ENCODE measurements at regions not wholly inside any gene's neighbourhood (a gene's known extent, or its start where the extent isn't known, plus 50 kb on each side); places are given as distances from the start of the nearest gene placed in this dataset.

DNA sequence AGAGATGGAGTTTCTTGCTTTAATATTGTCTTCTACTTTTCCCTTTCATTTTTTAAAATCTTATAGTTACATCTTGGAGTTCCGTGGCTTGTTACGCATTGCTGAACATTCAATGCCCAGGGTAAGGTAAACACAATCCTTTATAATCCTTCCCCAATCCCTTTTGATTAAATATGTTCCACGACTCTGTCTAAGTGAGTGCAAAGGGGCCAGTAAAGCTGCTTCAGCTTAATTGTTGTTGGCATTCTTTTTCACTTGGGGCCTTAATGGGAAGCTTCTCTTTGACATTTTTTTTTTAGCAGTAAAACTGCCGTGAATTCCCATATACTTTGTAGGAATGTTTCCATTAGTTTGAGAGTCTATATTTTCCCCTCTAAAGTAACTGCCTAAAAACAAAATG lies 1028.1 kb downstream of the C4orf33 start:
- no peak for TF ChIP-seq CHD1 (IDR thresholded peaks at IDR 0.05; ENCODE audit: low read depth, low read length)
- TF ChIP-seq RFX5 (IDR thresholded peaks at IDR 0.05; ENCODE audit: low read depth, low read length), result no peak
- no peak for TF ChIP-seq SMC3 (IDR thresholded peaks at IDR 0.05; ENCODE audit: low read depth, low read length)
- TF ChIP-seq, protein P1, sequence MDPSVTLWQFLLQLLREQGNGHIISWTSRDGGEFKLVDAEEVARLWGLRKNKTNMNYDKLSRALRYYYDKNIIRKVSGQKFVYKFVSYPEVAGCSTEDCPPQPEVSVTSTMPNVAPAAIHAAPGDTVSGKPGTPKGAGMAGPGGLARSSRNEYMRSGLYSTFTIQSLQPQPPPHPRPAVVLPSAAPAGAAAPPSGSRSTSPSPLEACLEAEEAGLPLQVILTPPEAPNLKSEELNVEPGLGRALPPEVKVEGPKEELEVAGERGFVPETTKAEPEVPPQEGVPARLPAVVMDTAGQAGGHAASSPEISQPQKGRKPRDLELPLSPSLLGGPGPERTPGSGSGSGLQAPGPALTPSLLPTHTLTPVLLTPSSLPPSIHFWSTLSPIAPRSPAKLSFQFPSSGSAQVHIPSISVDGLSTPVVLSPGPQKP (IDR thresholded peaks at IDR 0.05; ENCODE audit: borderline replicate concordance, low read depth, low read length), result no peak
- BruUV-seq (replicated peaks), result no TSS peak
- no peak overlapping the region for H3K56ac ChIP-seq (ENCODE audit: extremely low read depth, insufficient read depth, low read length)
- H3K23ac ChIP-seq (ENCODE audit: low read depth, low read length), result no peak overlapping the region
- no peaks in the 10 kb centered on the region for H3K27me3 ChIP-seq (ENCODE audit: control insufficient read depth, insufficient read depth, low read length)
- H2BK20ac ChIP-seq (ENCODE audit: low read depth, low read length), result no peak overlapping the region
- H3K4me3 ChIP-seq (ENCODE audit: insufficient read depth, low read depth, low read length), result no peak overlapping the region
- DNase-seq (no peak), ATAC-seq (ENCODE audit: low read depth) (no peak)
- no peak overlapping the region for H4K8ac ChIP-seq (ENCODE audit: low read depth in 2 of 2, low read length in 2 of 2)
- no peak overlapping the region for H3K4ac ChIP-seq (ENCODE audit: low read depth, low read length)
- no peak overlapping the region for H3K4me2 ChIP-seq (ENCODE audit: low read depth, low read length)
- 0 out of 2 replicates have a peak, but pooled peaks cover 1% of the 10 kb centered on the region for H3K9me3 ChIP-seq (ENCODE audit: control insufficient read depth, insufficient read depth, low read length)
- H3K79me1 ChIP-seq (ENCODE audit: low read depth in 1 of 2, low read length in 2 of 2), result no peaks in the 10 kb centered on the region
- H3K9me1 ChIP-seq (ENCODE audit: insufficient read depth, low read length), result no peaks in the 10 kb centered on the region
- no peak overlapping the region for H3K18ac ChIP-seq (ENCODE audit: low read depth, low read length)
- no peak overlapping the region for H4K91ac ChIP-seq (ENCODE audit: insufficient read depth, low read depth, low read length)
- no peak overlapping the region for H3K9ac ChIP-seq (ENCODE audit: low read depth, low read length)
- in situ Hi-C loops (cut with MboI; ENCODE audit: low sequenced_read_pairs), result no loop called here
- ChIA-PET CTCF (interaction anchor here (1.0 kb wide), 1 partner anchor 30 kb away, joined by 5 read pairs; no protein-coding TSS in a partner anchor), POLR2A (ENCODE audit: unreplicated experiment) (no interaction called here)
- WGBS, 2 experiments (ENCODE audit: extremely low coverage in 2 of 2, insufficient read length in 1 of 2), result no CpG with 5 or more reads among the region's 4 CpGs
- no peaks in the 10 kb centered on the region for H3K36me3 ChIP-seq (ENCODE audit: control insufficient read depth, insufficient read depth, low read length)
- no peak overlapping the region for H2AK5ac ChIP-seq (ENCODE audit: low read depth, low read length)
- no peak overlapping the region for H4K5ac ChIP-seq (ENCODE audit: low read depth, low read length)
- no peak overlapping the region for H2BK120ac ChIP-seq (ENCODE audit: low read depth, low read length)
- H2AK9ac ChIP-seq (replicated peaks; ENCODE audit: low read depth, low read length, poor library complexity), result no peak overlapping the region
- H2BK5ac ChIP-seq (ENCODE audit: low read depth, low read length, poor library complexity, severe bottlenecking), result no peak overlapping the region
- dilution Hi-C loops (cut with HindIII; ENCODE audit: low sequenced_read_pairs, unreplicated experiment), result no loop called here
- no peaks in the 10 kb centered on the region for H4K20me1 ChIP-seq (ENCODE audit: insufficient read depth, low read length)
- no peaks in the 10 kb centered on the region for H3K4me1 ChIP-seq (ENCODE audit: control insufficient read depth, insufficient read depth, low read length)
- intact Hi-C loops (cut with micrococcal nuclease), result no loop called here
- H2AFZ ChIP-seq (replicated peaks; ENCODE audit: low read length, poor library complexity), result no peak overlapping the region
- H2BK15ac ChIP-seq (ENCODE audit: low read depth, low read length), result no peak overlapping the region
- no peak overlapping the region for H3K27ac ChIP-seq (ENCODE audit: insufficient read depth, low read length)
- H3K14ac ChIP-seq (replicated peaks; ENCODE audit: low read depth, low read length), result no peak overlapping the region

Data from IMR-90 (cell line).